ENCODE measurements at regions not wholly inside any gene's neighbourhood (a gene's known extent, or its start where the extent isn't known, plus 50 kb on each side); places are given as distances from the start of the nearest gene placed in this dataset.
"Not testable (repeated sequence)": the region's sequence is repeated elsewhere in the genome, so short reads cannot be mapped to it uniquely, and the experiment has no call there.

GRCh38 chrX:121169099-121170035 is 122.0 kb downstream of the GLUD2 start:
- no peak for DNase-seq (ENCODE audit: low spot score)

GRCh38 chrX:121172703-121173102 is 125.3 kb downstream of the GLUD2 start:
- no peak for DNase-seq (ENCODE audit: low spot score)

GRCh38 chrX:121179972-121180371 is 132.6 kb downstream of the GLUD2 start:
- no peak for DNase-seq (ENCODE audit: low spot score)

GRCh38 chrX:121191779-121192178 is 144.4 kb downstream of the GLUD2 start:
- DNase-seq (ENCODE audit: low spot score), result no peak

- DNase-seq (ENCODE audit: low spot score), result no peak
These were observed 148.3 kb downstream of the GLUD2 start for GRCh38 chrX:121195719-121196118.

- not testable (repeated sequence) for DNase-seq (ENCODE audit: low spot score)
These were observed 149.5 kb downstream of the GLUD2 start for GRCh38 chrX:121196872-121197444.

- no peak for DNase-seq (ENCODE audit: low spot score)
These were observed 161.2 kb downstream of the GLUD2 start for GRCh38 chrX:121208563-121208962.

- DNase-seq (ENCODE audit: low spot score), result no peak
These were observed 169.4 kb downstream of the GLUD2 start for GRCh38 chrX:121216641-121217374.

GRCh38 chrX:121221322-121221977 is 174.0 kb downstream of the GLUD2 start:
- no peak for DNase-seq (ENCODE audit: low spot score)

GRCh38 chrX:121227888-121228287 is 180.5 kb downstream of the GLUD2 start:
- DNase-seq (ENCODE audit: low spot score), result no peak

GRCh38 chrX:121231566-121232358 is 184.4 kb downstream of the GLUD2 start:
- DNase-seq (ENCODE audit: low spot score), result no peak

- DNase-seq (ENCODE audit: low spot score), result no peak
These were observed 188.6 kb downstream of the GLUD2 start for GRCh38 chrX:121236040-121236439.

GRCh38 chrX:121238093-121238492 is 190.7 kb downstream of the GLUD2 start:
- no peak for DNase-seq (ENCODE audit: low spot score)

GRCh38 chrX:121244511-121244910 is 197.1 kb downstream of the GLUD2 start:
- DNase-seq (ENCODE audit: low spot score), result no peak

- no peak for DNase-seq (ENCODE audit: low spot score)
These were observed 198.4 kb downstream of the GLUD2 start for GRCh38 chrX:121245763-121246162.

- DNase-seq (ENCODE audit: low spot score), result no peak
These were observed 206.9 kb downstream of the GLUD2 start for GRCh38 chrX:121254336-121254735.

- no peak for DNase-seq (ENCODE audit: low spot score)
These were observed 209.2 kb downstream of the GLUD2 start for GRCh38 chrX:121256647-121257046.

GRCh38 chrX:121258545-121258944 is 211.1 kb downstream of the GLUD2 start:
- no peak for DNase-seq (ENCODE audit: low spot score)

- DNase-seq (ENCODE audit: low spot score), result no peak
These were observed 211.8 kb downstream of the GLUD2 start for GRCh38 chrX:121259170-121259569.

GRCh38 chrX:121260596-121261240 is 213.3 kb downstream of the GLUD2 start:
- DNase-seq (ENCODE audit: low spot score), result no peak
